Hepatocyte (in vitro differentiated cells): ENCODE measurements at regions not wholly inside any gene's neighbourhood (a gene's known extent, or its start where the extent isn't known, plus 50 kb on each side); places are given as distances from the start of the nearest gene placed in this dataset.
"Not testable (repeated sequence)": the region's sequence is repeated elsewhere in the genome, so short reads cannot be mapped to it uniquely, and the experiment has no call there.

Source experiments
- DNase-seq: peaks from one replicate; pipeline ENCODE4 v3.0.0-alpha.2; 2016; ENCODE audit warnings: low spot score
- H2AFZ ChIP-seq: fragments of 200-600 bp; sonication (generic); 2 replicates; pipeline ENCODE4 v1.6.0; 2016; ENCODE audit warnings: antibody characterized with exemption, mild to moderate bottlenecking
- H3K27ac ChIP-seq: fragments of 200-600 bp; sonication (generic); 2 replicates; pipeline ENCODE4 v1.5.1; 2016; ENCODE audit warnings: mild to moderate bottlenecking
- H3K27me3 ChIP-seq: fragments of 200-600 bp; sonication (generic); 2 replicates; pipeline ENCODE4 v1.6.1; 2016
- H3K36me3 ChIP-seq: fragments of 200-600 bp; sonication (generic); replicated peaks from 2 replicates; pipeline ENCODE4 v1.5.1; 2016; ENCODE audit warnings: low read depth; ENCODE audit not compliant: insufficient read depth
- H3K4me1 ChIP-seq: fragments of 200-600 bp; sonication (generic); 2 replicates; pipeline ENCODE4 v1.5.1; 2016; ENCODE audit warnings: mild to moderate bottlenecking, moderate library complexity; ENCODE audit not compliant: insufficient read depth
- H3K4me2 ChIP-seq: fragments of 200-600 bp; sonication (generic); 2 replicates; pipeline ENCODE4 v1.6.0; 2016
- H3K4me3 ChIP-seq: fragments of 200-600 bp; sonication (generic); 2 replicates; pipeline ENCODE4 v1.5.1; 2016; ENCODE audit warnings: mild to moderate bottlenecking
- H3K79me2 ChIP-seq: fragments of 200-600 bp; sonication (generic); 2 replicates; pipeline ENCODE4 v1.6.0; 2017; ENCODE audit warnings: mild to moderate bottlenecking
- H3K9me2 ChIP-seq: fragments of 200-600 bp; sonication (generic); replicated peaks from 2 replicates; pipeline ENCODE4 v1.6.0; 2017; ENCODE audit warnings: mild to moderate bottlenecking; ENCODE audit not compliant: insufficient read depth
- H3K9me3 ChIP-seq: fragments of 200-600 bp; sonication (generic); 2 replicates; pipeline ENCODE4 v1.5.1; 2016; ENCODE audit warnings: low read depth, mild to moderate bottlenecking
- H4K20me1 ChIP-seq: fragments of 200-600 bp; sonication (generic); 2 replicates; pipeline ENCODE4 v1.6.0; 2016; ENCODE audit warnings: mild to moderate bottlenecking; ENCODE audit not compliant: insufficient read depth, poor library complexity, severe bottlenecking
- CTCF ChIP-seq: fragments of 200-600 bp; sonication (generic); IDR thresholded peaks from 2 replicates; pipeline ENCODE4 v1.5.1; 2016; ENCODE audit warnings: antibody characterized with exemption, mild to moderate bottlenecking; ENCODE audit not compliant: poor library complexity
- EZH2 ChIP-seq: fragments of 200-600 bp; sonication (generic); IDR thresholded peaks from 2 replicates; pipeline ENCODE4 v1.6.1; 2016; ENCODE audit warnings: antibody characterized with exemption, mild to moderate bottlenecking, borderline replicate concordance
- EZH2phosphoT487 ChIP-seq: fragments of 200-600 bp; sonication (generic); IDR thresholded peaks from one replicate; pipeline ENCODE4 v1.6.1; 2018; ENCODE audit warnings: antibody characterized with exemption, mild to moderate bottlenecking, low read depth, moderate library complexity; ENCODE audit not compliant: unreplicated experiment, severe bottlenecking
- WGBS: methylation state at CpG from one replicate; pipeline ENCODE4 v1.1.6; 2016; ENCODE audit warnings: low lambda C conversion rate; ENCODE audit errors: missing lambda C conversion rate; 5-methylcytosine and 5-hydroxymethylcytosine counted together

GRCh38 chr6:99668036-99668705 lies 61.5 kb downstream of the PRDM13 start:
- no peak overlapping the region for H3K27ac ChIP-seq
- H3K36me3 ChIP-seq: no peaks in the 10 kb centered on the region
- H2AFZ ChIP-seq: no peak overlapping the region
- DNase-seq: no peak
- 87% methylated on average over 5 of the region's 5 CpGs for WGBS
- H3K4me2 ChIP-seq: no peak overlapping the region
- no peaks in the 10 kb centered on the region for H4K20me1 ChIP-seq
- H3K9me3 ChIP-seq: no peaks in the 10 kb centered on the region
- TF ChIP-seq EZH2phosphoT487: no peak
- no peak for TF ChIP-seq CTCF
- TF ChIP-seq EZH2: no peak
- no peaks in the 10 kb centered on the region for H3K9me2 ChIP-seq
- H3K4me1 ChIP-seq: no peaks in the 10 kb centered on the region
- H3K4me3 ChIP-seq: no peak overlapping the region
- no peaks in the 10 kb centered on the region for H3K79me2 ChIP-seq
- H3K27me3 ChIP-seq: no peaks in the 10 kb centered on the region

GRCh38 chr6:99689916-99690685 lies 83.5 kb downstream of the PRDM13 start:
- no peaks in the 10 kb centered on the region for H3K36me3 ChIP-seq
- no peaks in the 10 kb centered on the region for H3K79me2 ChIP-seq
- H4K20me1 ChIP-seq: no peaks in the 10 kb centered on the region
- DNase-seq: no peak
- no peaks in the 10 kb centered on the region for H3K27me3 ChIP-seq
- H3K4me1 ChIP-seq: no peaks in the 10 kb centered on the region
- WGBS: 96% methylated on average over 2 of the region's 2 CpGs
- H3K4me3 ChIP-seq: no peak overlapping the region
- H3K9me2 ChIP-seq: no peaks in the 10 kb centered on the region
- H2AFZ ChIP-seq: no peak overlapping the region
- TF ChIP-seq EZH2phosphoT487 (no peak), CTCF (no peak), EZH2 (no peak)
- no peak overlapping the region for H3K4me2 ChIP-seq
- no peak overlapping the region for H3K27ac ChIP-seq
- H3K9me3 ChIP-seq: no peaks in the 10 kb centered on the region

- H4K20me1 ChIP-seq, H3K9me2 ChIP-seq, H3K79me2 ChIP-seq, H3K27me3 ChIP-seq, H3K9me3 ChIP-seq, H3K27ac ChIP-seq, H3K4me1 ChIP-seq, H2AFZ ChIP-seq, H3K4me3 ChIP-seq, H3K36me3 ChIP-seq, DNase-seq, H3K4me2 ChIP-seq: not testable (repeated sequence)
- whole genome bisulfite sequencing: 88% methylated on average over 9 of the region's 9 CpGs
These were observed 95.7 kb downstream of the PRDM13 start for GRCh38 chr6:99702287-99702686.

- H2AFZ ChIP-seq: no peak overlapping the region
- DNase-seq: no peak
- H4K20me1 ChIP-seq: no peaks in the 10 kb centered on the region
- H3K27ac ChIP-seq: no peak overlapping the region
- no peak for TF ChIP-seq EZH2phosphoT487
- TF ChIP-seq CTCF: no peak
- no peak for TF ChIP-seq EZH2
- H3K4me2 ChIP-seq: no peak overlapping the region
- H3K79me2 ChIP-seq: no peaks in the 10 kb centered on the region
- H3K9me2 ChIP-seq: no peaks in the 10 kb centered on the region
- H3K27me3 ChIP-seq: no peaks in the 10 kb centered on the region
- no peaks in the 10 kb centered on the region for H3K9me3 ChIP-seq
- H3K36me3 ChIP-seq: no peaks in the 10 kb centered on the region
- H3K4me1 ChIP-seq: no peaks in the 10 kb centered on the region
- no peak overlapping the region for H3K4me3 ChIP-seq
These were observed 102.4 kb downstream of the PRDM13 start for GRCh38 chr6:99709062-99709461.
